KMS-11 (cell line): ENCODE measurements at regions not wholly inside any gene's neighbourhood (a gene's known extent, or its start where the extent isn't known, plus 50 kb on each side); places are given as distances from the start of the nearest gene placed in this dataset.

Experiments
- H2AFZ ChIP-seq: fragments of 200-600 bp; sonication (generic); 2 replicates; pipeline ENCODE4 v1.6.1; 2016; ENCODE audit warnings: antibody characterized with exemption, mixed run types, low read depth
- H3K27ac ChIP-seq: fragments of 200-600 bp; sonication (generic); 2 replicates; pipeline ENCODE4 v1.6.1; 2016; ENCODE audit warnings: mild to moderate bottlenecking, mixed run types
- H3K27me3 ChIP-seq: fragments of 200-600 bp; sonication (generic); 2 replicates; pipeline ENCODE4 v1.6.1; 2017; ENCODE audit warnings: mild to moderate bottlenecking, low read depth, mixed run types, moderate library complexity; ENCODE audit not compliant: insufficient read depth
- H3K36me3 ChIP-seq: fragments of 200-600 bp; sonication (generic); 2 replicates; pipeline ENCODE4 v1.6.1; 2017; ENCODE audit warnings: mild to moderate bottlenecking, mixed run types; ENCODE audit not compliant: insufficient read depth
- H3K4me1 ChIP-seq: fragments of 200-600 bp; sonication (generic); 2 replicates; pipeline ENCODE4 v1.6.1; 2016; ENCODE audit warnings: mild to moderate bottlenecking, low read depth, mixed run types; ENCODE audit not compliant: poor library complexity, severe bottlenecking
- H3K4me2 ChIP-seq: fragments of 200-600 bp; sonication (generic); 2 replicates; pipeline ENCODE4 v1.7.0; 2016; ENCODE audit warnings: mild to moderate bottlenecking, mixed run types
- H3K4me3 ChIP-seq: fragments of 200-600 bp; sonication (generic); IDR thresholded peaks from 2 replicates; pipeline ENCODE4 v1.6.1; 2017; ENCODE audit warnings: low read depth, low read length, mixed read lengths; ENCODE audit not compliant: insufficient read depth
- H3K79me2 ChIP-seq: fragments of 200-600 bp; sonication (generic); 2 replicates; pipeline ENCODE4 v1.6.1; 2016; ENCODE audit warnings: low read depth, mixed run types; ENCODE audit not compliant: insufficient read depth
- H3K9ac ChIP-seq: fragments of 200-600 bp; sonication (generic); 2 replicates; pipeline ENCODE4 v1.6.1; 2016; ENCODE audit warnings: mild to moderate bottlenecking, mixed run types
- H4K20me1 ChIP-seq: fragments of 200-600 bp; sonication (generic); 2 replicates; pipeline ENCODE4 v1.6.1; 2016; ENCODE audit warnings: mild to moderate bottlenecking, mixed run types; ENCODE audit not compliant: insufficient read depth
- TF ChIP-seq, protein P1 (sequence below): fragments of 200-600 bp; sonication (generic); conservative IDR thresholded peaks from 2 replicates; pipeline ENCODE4 v1.6.1; 2017; ENCODE audit warnings: low read depth, mild to moderate bottlenecking, antibody characterized with exemption, low read length, moderate library complexity, mixed read lengths

- no peak overlapping the region for H3K9ac ChIP-seq
- TF ChIP-seq, protein P1, sequence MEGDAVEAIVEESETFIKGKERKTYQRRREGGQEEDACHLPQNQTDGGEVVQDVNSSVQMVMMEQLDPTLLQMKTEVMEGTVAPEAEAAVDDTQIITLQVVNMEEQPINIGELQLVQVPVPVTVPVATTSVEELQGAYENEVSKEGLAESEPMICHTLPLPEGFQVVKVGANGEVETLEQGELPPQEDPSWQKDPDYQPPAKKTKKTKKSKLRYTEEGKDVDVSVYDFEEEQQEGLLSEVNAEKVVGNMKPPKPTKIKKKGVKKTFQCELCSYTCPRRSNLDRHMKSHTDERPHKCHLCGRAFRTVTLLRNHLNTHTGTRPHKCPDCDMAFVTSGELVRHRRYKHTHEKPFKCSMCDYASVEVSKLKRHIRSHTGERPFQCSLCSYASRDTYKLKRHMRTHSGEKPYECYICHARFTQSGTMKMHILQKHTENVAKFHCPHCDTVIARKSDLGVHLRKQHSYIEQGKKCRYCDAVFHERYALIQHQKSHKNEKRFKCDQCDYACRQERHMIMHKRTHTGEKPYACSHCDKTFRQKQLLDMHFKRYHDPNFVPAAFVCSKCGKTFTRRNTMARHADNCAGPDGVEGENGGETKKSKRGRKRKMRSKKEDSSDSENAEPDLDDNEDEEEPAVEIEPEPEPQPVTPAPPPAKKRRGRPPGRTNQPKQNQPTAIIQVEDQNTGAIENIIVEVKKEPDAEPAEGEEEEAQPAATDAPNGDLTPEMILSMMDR, result no peak
- no peak overlapping the region for H3K27ac ChIP-seq
- H2AFZ ChIP-seq, result no peak overlapping the region
- no peaks in the 10 kb centered on the region for H3K79me2 ChIP-seq
- no peaks in the 10 kb centered on the region for H3K36me3 ChIP-seq
- H3K27me3 ChIP-seq, result no peaks in the 10 kb centered on the region
- no peak overlapping the region for H3K4me3 ChIP-seq
- no peaks in the 10 kb centered on the region for H4K20me1 ChIP-seq
- H3K4me1 ChIP-seq, result no peaks in the 10 kb centered on the region
- H3K4me2 ChIP-seq, result no peak overlapping the region
These were observed 977.6 kb downstream of the BRD1 start for GRCh38 chr22:48849963-48850657.

- Histone ChIP-seq H3K4me1 (no peaks in the 10 kb centered on the region), H3K27me3 (no peaks in the 10 kb centered on the region), H3K27ac (no peak overlapping the region), H3K4me3 (no peak overlapping the region), H3K79me2 (no peaks in the 10 kb centered on the region), H3K9ac (no peak overlapping the region), H2AFZ (no peak overlapping the region), H3K4me2 (no peak overlapping the region), H3K36me3 (no peaks in the 10 kb centered on the region), H4K20me1 (no peaks in the 10 kb centered on the region)
- TF ChIP-seq, protein P1, result no peak
These were observed 978.3 kb downstream of the BRD1 start for GRCh38 chr22:48849219-48849912.

- TF ChIP-seq, protein P1, result no peak
- no peak overlapping the region for H3K4me3 ChIP-seq
These were observed 981.5 kb downstream of the BRD1 start for GRCh38 chr22:48846200-48846599.

GRCh38 chr22:48845356-48845936 is 982.2 kb downstream of the BRD1 start:
- H3K9ac ChIP-seq, result no peak overlapping the region
- H3K4me2 ChIP-seq, result no peak overlapping the region
- H3K27me3 ChIP-seq, result no peaks in the 10 kb centered on the region
- H3K36me3 ChIP-seq, result no peaks in the 10 kb centered on the region
- no peaks in the 10 kb centered on the region for H3K79me2 ChIP-seq
- no peaks in the 10 kb centered on the region for H4K20me1 ChIP-seq
- no peak overlapping the region for H3K4me3 ChIP-seq
- no peak overlapping the region for H3K27ac ChIP-seq
- TF ChIP-seq, protein P1, result no peak
- no peaks in the 10 kb centered on the region for H3K4me1 ChIP-seq
- H2AFZ ChIP-seq, result no peak overlapping the region

More at GRCh38 chr22:48846200-48846599, 981.5 kb downstream of the BRD1 start:
- Histone ChIP-seq H3K27me3 (no peaks in the 10 kb centered on the region), H3K36me3 (no peaks in the 10 kb centered on the region), H2AFZ (no peak overlapping the region), H3K4me1 (no peaks in the 10 kb centered on the region), H3K4me2 (no peak overlapping the region), H3K79me2 (no peaks in the 10 kb centered on the region), H3K9ac (no peak overlapping the region), H3K27ac (no peak overlapping the region), H4K20me1 (no peaks in the 10 kb centered on the region)
